Skeletal muscle tissue (tissue), 3 donors: ENCODE measurements at regions not wholly inside any gene's neighbourhood (a gene's known extent, or its start where the extent isn't known, plus 50 kb on each side); places are given as distances from the start of the nearest gene placed in this dataset.

ENCODE experiments used
- H3K27ac ChIP-seq: one replicate; pipeline ENCODE4 v1.7.0; 2013; ENCODE audit warnings: mild to moderate bottlenecking, low read depth, low read length, inconsistent platforms
- H3K27me3 ChIP-seq, 3 donors: one replicate each; pipeline ENCODE4 v1.7.0; 2013; ENCODE audit warnings: low read length in 3 of 3; ENCODE audit not compliant: control insufficient read depth in 3 of 3, insufficient read depth in 3 of 3
- H3K36me3 ChIP-seq, 3 donors: one replicate each; pipeline ENCODE4 v1.7.0; 2013; ENCODE audit warnings: low read length in 3 of 3; ENCODE audit not compliant: control insufficient read depth in 3 of 3, insufficient read depth in 3 of 3
- H3K4me1 ChIP-seq, 3 donors: one replicate each; pipeline ENCODE4 v1.7.0; 2013; ENCODE audit warnings: low read length in 3 of 3, mild to moderate bottlenecking in 3 of 3; ENCODE audit not compliant: control insufficient read depth in 3 of 3, insufficient read depth in 3 of 3
- H3K4me3 ChIP-seq, 3 donors: one replicate each; pipeline ENCODE4 v1.7.0; 2013; ENCODE audit warnings: low read length in 3 of 3
- H3K9ac ChIP-seq, 3 donors: one replicate each; pipeline ENCODE4 v1.7.0; 2013; ENCODE audit warnings: low read length in 3 of 3, mild to moderate bottlenecking in 3 of 3, moderate library complexity in 2 of 3, low read depth in 1 of 3
- H3K9me3 ChIP-seq, 3 donors: one replicate each; pipeline ENCODE4 v1.7.0; 2013; ENCODE audit warnings: low read length in 3 of 3; ENCODE audit not compliant: control insufficient read depth in 3 of 3
- donor health status: Osteomylitis.

DNA sequence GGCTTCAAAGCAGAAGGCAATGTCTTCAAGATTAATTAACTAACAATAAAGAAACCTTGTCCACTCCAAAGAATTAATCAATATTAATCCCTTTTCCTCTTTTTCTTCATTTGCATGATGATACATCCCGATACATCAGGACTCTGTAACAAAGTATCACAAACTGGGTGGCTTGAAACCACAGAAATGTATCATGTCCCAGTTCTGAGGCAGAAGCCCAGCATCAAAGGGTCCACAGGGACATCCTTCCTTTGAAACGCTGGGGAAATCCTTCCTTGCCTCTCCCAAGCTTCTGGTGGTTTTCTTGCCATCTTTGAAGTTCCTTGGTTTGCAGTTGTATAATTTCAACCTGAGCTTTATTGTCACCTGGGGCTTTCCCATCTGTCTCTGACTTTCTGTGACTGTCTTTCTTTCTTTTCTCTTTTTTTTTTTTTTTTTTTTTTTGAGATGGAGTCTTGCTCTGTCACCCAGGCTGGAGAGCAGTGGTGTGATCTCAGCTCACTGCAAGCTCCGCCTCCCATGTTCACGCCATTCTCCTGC is 210.2 kb upstream of the ADARB2 start:
- no peaks in the 10 kb centered on the region for H3K36me3 ChIP-seq
- H3K9me3 ChIP-seq: peaks cover 0 to 2% (median 0%) of the 10 kb centered on the region in 3 donors
- no peak overlapping the region for H3K9ac ChIP-seq
- no peak overlapping the region for H3K4me3 ChIP-seq
- H3K27ac ChIP-seq: no peak overlapping the region
- H3K27me3 ChIP-seq: no peaks in the 10 kb centered on the region
- H3K4me1 ChIP-seq: no peaks in the 10 kb centered on the region

- Histone ChIP-seq H3K36me3 (no peaks in the 10 kb centered on the region), H3K9me3 (no peaks in the 10 kb centered on the region), H3K4me1 (no peaks in the 10 kb centered on the region), H3K27me3 (no peaks in the 10 kb centered on the region), H3K4me3 (no peak overlapping the region), H3K27ac (no peak overlapping the region), H3K9ac (no peak overlapping the region)
These were observed 207.2 kb upstream of the ADARB2 start for GRCh38 chr10:1944487-1944886.

DNA sequence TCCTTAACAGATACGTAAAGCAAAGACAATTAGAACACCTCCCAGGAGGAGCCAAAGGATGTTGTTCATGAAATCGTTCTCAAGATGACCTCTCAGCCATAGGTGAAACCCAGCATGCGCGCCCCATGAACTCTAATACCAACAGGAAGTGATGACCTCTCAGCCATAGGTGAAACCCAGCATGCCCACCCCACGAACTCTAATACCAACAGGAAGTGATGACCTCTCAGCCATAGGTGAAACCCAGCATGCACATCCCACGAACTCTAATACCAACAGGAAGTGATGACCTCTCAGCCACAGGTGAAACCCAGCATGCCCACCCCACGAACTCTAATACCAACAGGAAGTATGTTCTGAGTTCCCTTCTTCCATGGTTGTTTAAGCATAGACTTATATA is 205.2 kb upstream of the ADARB2 start:
- H3K9me3 ChIP-seq: no peaks in the 10 kb centered on the region
- no peak overlapping the region for H3K27ac ChIP-seq
- H3K27me3 ChIP-seq: no peaks in the 10 kb centered on the region
- H3K4me1 ChIP-seq: no peaks in the 10 kb centered on the region
- no peaks in the 10 kb centered on the region for H3K36me3 ChIP-seq
- H3K4me3 ChIP-seq: no peak overlapping the region
- no peak overlapping the region for H3K9ac ChIP-seq

DNA sequence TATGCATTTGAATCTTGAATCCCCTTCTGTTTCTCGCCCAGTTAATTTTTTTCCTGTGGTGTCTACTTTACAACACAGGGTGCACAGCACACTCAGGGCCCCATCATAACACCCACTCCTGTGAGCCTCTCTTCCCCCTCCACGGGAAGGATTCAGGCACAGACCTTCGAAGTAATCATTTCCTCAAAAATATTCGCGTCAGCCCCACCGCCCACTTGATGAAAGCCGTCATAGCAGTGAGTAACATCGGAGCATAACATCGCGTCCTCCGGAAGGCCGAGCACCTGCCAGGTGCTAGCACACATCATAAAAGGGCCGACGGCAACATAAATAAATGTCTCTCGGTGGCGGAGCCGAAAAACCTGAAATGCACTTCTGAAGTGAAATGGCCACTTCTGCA is 201.7 kb upstream of the ADARB2 start:
- Histone ChIP-seq H3K9ac (no peak overlapping the region), H3K4me1 (no peaks in the 10 kb centered on the region), H3K36me3 (no peaks in the 10 kb centered on the region), H3K4me3 (no peak overlapping the region), H3K27me3 (no peaks in the 10 kb centered on the region), H3K9me3 (peaks cover 0 to 4% (median 3%) of the 10 kb centered on the region in 3 donors), H3K27ac (no peak overlapping the region)

GRCh38 chr10:1938317-1938716 is 201.0 kb upstream of the ADARB2 start:
- Histone ChIP-seq H3K4me3 (no peak overlapping the region), H3K27ac (no peak overlapping the region), H3K27me3 (no peaks in the 10 kb centered on the region), H3K36me3 (no peaks in the 10 kb centered on the region), H3K9me3 (peaks cover 0 to 4% (median 3%) of the 10 kb centered on the region in 3 donors), H3K4me1 (no peaks in the 10 kb centered on the region), H3K9ac (no peak overlapping the region)

DNA sequence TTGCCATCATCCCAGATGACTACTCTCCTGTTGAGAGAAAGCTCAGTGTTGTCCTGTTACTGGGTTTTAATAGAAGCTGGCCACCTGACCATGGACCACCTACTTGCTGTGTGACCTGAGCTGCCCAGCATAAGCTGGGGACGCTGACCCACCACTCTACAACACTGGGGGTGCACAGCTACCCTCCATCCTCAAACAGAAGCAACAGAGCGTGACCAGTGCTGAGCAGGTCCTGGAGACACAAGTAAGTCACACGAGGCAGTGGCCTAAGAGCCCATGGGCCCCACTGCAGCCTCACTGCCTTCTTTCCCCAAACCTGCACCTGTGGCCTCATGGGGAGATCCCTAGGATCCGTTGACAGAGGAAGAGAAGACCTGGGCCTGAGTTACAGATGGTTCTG is 198.6 kb upstream of the ADARB2 start:
- Histone ChIP-seq H3K9ac (no peak overlapping the region), H3K9me3 (peaks cover 0 to 4% (median 3%) of the 10 kb centered on the region in 3 donors), H3K36me3 (no peaks in the 10 kb centered on the region), H3K27me3 (no peaks in the 10 kb centered on the region), H3K4me3 (no peak overlapping the region), H3K27ac (no peak overlapping the region), H3K4me1 (no peaks in the 10 kb centered on the region)

- Histone ChIP-seq H3K27ac (no peak overlapping the region), H3K4me3 (no peak overlapping the region), H3K9me3 (peaks cover 0 to 4% (median 3%) of the 10 kb centered on the region in 3 donors), H3K4me1 (no peaks in the 10 kb centered on the region), H3K9ac (no peak overlapping the region), H3K27me3 (no peaks in the 10 kb centered on the region), H3K36me3 (no peaks in the 10 kb centered on the region)
These were observed 195.9 kb upstream of the ADARB2 start for GRCh38 chr10:1933215-1933614.

GRCh38 chr10:1932692-1933094 is 195.4 kb upstream of the ADARB2 start:
- no peak overlapping the region for H3K9ac ChIP-seq
- H3K9me3 ChIP-seq: peaks cover 0 to 4% (median 3%) of the 10 kb centered on the region in 3 donors
- no peaks in the 10 kb centered on the region for H3K4me1 ChIP-seq
- H3K36me3 ChIP-seq: no peaks in the 10 kb centered on the region
- no peaks in the 10 kb centered on the region for H3K27me3 ChIP-seq
- no peak overlapping the region for H3K4me3 ChIP-seq
- no peak overlapping the region for H3K27ac ChIP-seq

DNA sequence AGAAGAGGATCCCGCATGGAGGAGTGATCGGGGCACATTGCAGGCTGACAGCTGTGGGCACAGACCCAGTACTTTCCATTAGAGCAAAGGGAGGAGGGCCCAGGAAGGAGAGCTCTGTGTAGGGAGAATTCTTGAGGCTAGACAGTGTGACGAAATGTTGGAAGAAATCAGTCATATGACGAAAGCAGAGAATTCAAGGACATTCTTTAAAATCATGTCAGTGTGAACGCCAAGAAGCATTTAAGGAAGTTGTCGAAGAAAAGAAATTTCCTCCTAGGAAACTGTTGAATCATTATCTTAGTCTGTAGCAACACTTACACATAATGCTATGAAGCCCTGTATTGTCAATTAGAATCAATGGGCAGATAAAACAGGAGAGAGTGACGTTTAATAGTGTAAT is 191.3 kb upstream of the ADARB2 start:
- Histone ChIP-seq H3K27ac (no peak overlapping the region), H3K36me3 (no peaks in the 10 kb centered on the region), H3K27me3 (no peaks in the 10 kb centered on the region), H3K4me1 (no peaks in the 10 kb centered on the region), H3K4me3 (no peak overlapping the region), H3K9me3 (no peaks in the 10 kb centered on the region), H3K9ac (no peak overlapping the region)

- no peak overlapping the region for H3K4me3 ChIP-seq
- H3K27ac ChIP-seq: no peak overlapping the region
- no peaks in the 10 kb centered on the region for H3K9me3 ChIP-seq
- H3K27me3 ChIP-seq: no peaks in the 10 kb centered on the region
- H3K9ac ChIP-seq: no peak overlapping the region
- H3K4me1 ChIP-seq: no peaks in the 10 kb centered on the region
- H3K36me3 ChIP-seq: no peaks in the 10 kb centered on the region
These were observed 186.7 kb upstream of the ADARB2 start for GRCh38 chr10:1923998-1924397.

DNA sequence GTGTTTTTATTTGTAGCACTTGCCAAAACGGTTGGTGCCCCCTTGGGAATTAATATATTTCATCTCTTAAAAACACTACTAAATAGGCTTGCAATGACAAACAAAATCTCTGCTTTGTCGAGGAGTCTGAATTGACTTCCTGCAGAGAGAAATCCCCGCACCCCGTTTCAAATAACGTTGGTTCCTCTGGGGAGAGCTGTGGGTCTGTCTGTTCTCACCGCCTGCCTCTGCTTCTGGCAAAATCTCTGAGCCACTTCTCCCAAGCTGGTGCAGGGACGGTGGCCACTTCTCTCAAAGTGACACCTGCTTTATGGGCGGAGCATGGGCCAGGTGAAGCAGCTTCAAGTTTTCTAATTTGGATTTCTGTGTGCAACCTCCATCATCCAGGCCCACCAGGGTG is 186.3 kb upstream of the ADARB2 start:
- no peaks in the 10 kb centered on the region for H3K27me3 ChIP-seq
- H3K9ac ChIP-seq: no peak overlapping the region
- no peak overlapping the region for H3K27ac ChIP-seq
- H3K9me3 ChIP-seq: no peaks in the 10 kb centered on the region
- no peaks in the 10 kb centered on the region for H3K4me1 ChIP-seq
- no peak overlapping the region for H3K4me3 ChIP-seq
- no peaks in the 10 kb centered on the region for H3K36me3 ChIP-seq
